ENCODE measurements at regions not wholly inside any gene's neighbourhood (a gene's known extent, or its start where the extent isn't known, plus 50 kb on each side); places are given as distances from the start of the nearest gene placed in this dataset.

- DNase-seq, result no peak
Observed at GRCh38 chr3:154003649-154004048, 117.5 kb upstream of the ARHGEF26 start.

DNA sequence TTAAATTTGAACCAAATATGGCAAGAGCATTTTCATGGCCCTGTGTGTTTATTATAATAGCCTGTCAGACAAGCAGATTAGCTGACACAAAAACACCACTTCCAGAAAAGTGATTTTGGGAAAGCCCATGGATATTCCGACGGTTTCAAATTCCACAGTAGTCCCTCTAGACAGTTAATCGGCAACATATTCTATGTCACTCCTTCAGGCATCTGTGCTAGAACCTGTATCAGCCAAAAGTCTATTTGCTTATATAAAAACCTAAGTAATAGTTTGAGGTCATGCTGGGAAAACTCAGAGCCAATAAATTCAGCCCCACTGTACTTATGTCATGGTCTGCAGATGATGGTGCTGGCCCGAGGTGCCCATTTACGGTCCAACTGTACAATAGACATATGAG is 110.2 kb upstream of the ARHGEF26 start:
- no peak for DNase-seq

- no peak for DNase-seq
Observed at GRCh38 chr3:154013736-154014135, 107.5 kb upstream of the ARHGEF26 start.

DNA sequence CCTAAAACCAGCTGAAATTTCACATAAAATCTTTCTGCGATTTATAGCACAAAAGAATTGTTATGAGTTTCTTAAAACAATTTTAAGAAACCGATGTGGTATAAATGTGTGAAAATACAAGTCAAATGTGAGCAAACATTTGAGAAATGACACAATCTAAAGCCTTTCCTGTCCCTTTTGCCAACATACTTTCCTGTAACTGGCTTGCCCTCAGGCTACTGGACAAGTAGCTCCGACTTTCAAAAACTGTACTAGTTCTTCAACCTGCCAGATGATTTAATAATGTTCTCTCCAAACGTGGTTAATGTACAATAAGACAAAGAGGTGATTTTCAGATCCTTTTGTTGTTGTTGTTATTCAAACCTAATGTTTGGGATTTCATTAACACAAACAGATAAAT is 105.9 kb upstream of the ARHGEF26 start:
- DNase-seq, result no peak

DNA sequence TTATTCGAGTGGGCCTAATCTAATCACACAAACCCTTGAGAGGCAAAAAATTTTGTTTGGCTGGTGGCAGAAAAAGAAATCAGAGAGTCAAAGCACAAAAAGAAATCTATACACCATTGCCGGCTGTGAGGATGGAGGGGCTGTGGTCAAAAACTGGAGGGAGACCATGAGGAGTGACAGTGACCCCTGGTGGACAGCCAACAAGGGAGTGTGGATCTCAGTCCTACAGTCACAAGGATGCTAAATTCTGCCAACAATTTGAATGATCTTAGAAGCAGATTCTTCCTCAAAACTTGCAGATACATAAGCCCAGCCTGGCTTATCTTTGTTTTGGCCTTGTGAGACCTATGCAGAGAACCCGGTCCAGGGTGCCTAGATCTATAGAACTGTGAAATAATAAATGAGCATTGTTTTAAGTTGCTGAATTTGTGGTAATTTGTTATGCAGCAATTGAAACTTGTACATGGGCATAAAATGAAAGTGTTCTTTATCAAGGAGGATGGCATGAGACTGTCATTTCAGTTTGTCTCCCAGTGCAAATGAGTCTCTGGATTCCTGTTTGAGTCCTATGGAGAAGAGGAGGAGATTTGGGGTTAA is 103.0 kb upstream of the ARHGEF26 start:
- DNase-seq, result no peak

- no peak for DNase-seq
Observed at GRCh38 chr3:154022606-154023005, 98.6 kb upstream of the ARHGEF26 start.

- DNase-seq, result no peak
Observed at GRCh38 chr3:154023148-154023547, 98.0 kb upstream of the ARHGEF26 start.

GRCh38 chr3:154025007-154025406 is 96.2 kb upstream of the ARHGEF26 start:
- no peak for DNase-seq

- no peak for DNase-seq
Observed at GRCh38 chr3:154029926-154030325, 91.3 kb upstream of the ARHGEF26 start.

- no peak for DNase-seq
Observed at GRCh38 chr3:154034797-154035330, 86.3 kb upstream of the ARHGEF26 start.

DNA sequence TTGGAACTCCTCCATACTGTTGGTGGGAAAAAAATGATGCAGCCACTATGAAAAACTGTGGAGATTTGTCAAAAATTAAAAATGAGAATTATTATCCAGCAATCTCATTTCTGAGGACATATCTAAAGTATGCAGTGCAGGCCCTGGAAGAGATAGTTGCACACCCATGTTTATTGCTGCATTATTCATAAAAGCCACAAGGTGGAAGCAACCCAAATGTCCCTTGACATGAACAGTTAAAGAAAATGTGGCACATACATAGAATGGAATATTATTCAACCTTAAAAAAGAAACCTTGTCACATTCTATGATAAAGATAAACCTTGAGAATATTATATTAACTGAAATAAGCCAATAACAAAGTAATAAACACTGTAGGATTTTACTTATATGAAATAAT is 80.9 kb upstream of the ARHGEF26 start:
- no peak for DNase-seq

GRCh38 chr3:154044671-154045070 is 76.5 kb upstream of the ARHGEF26 start:
- DNase-seq, result no peak

- DNase-seq, result no peak
Observed at GRCh38 chr3:154050216-154050615, 71.0 kb upstream of the ARHGEF26 start.

GRCh38 chr3:154050766-154051165 is 70.4 kb upstream of the ARHGEF26 start:
- no peak for DNase-seq

- DNase-seq, result no peak
Observed at GRCh38 chr3:154059833-154060232, 61.4 kb upstream of the ARHGEF26 start.

- DNase-seq, result no peak
Observed at GRCh38 chr3:154060238-154061000, 60.8 kb upstream of the ARHGEF26 start.

DNA sequence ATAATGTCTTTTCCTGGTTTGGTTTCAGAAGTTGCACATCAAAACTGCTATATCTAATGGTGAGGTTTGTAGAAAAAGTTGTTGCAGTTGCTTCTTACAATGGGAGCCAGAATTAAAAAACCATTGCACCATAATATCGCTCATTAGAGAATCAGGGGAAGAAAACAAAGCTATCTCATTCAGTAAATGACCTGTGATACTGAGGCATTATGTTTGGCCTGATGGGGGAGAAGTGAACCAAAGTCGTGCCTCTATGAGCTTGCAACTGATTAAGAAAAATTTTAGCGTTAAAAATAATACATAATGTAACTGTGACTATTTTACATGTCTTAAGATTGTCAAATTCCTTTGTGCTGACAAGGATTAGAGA is 60.2 kb upstream of the ARHGEF26 start:
- DNase-seq, result no peak

DNA sequence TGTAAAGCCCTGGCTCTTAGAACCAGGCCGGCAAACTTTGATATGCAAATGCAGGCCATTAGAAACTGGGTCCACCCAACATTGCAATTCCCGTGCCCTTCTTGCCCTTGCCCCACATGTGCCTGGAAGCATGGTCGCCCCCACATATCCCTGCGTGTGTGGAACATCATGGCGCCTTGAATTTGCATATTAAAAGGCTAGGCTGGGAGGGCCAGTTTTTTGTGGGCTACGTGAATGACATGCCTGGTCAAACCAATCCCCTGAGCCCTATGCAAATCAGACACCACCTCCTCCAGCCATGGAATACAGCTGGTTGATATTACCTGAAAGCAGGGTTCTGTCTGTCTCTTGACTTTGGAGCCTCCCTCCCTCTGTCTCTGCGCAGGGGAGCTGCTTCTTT is 58.7 kb upstream of the ARHGEF26 start:
- DNase-seq, result no peak

GRCh38 chr3:154071146-154071545 is 50.0 kb upstream of the ARHGEF26 start:
- no peak for DNase-seq

All from GDM1 (cell line).